Liver (tissue), 8 donors: ENCODE measurements at regions not wholly inside any gene's neighbourhood (a gene's known extent, or its start where the extent isn't known, plus 50 kb on each side); places are given as distances from the start of the nearest gene placed in this dataset.

Source experiments
- DNase-seq: peaks from one replicate; pipeline ENCODE4 v3.0.0-alpha.2; 2017; ENCODE audit warnings: low spot score
- H3K27ac ChIP-seq, 2 donors: one replicate each; pipeline ENCODE4 v1.7.0; 2013; ENCODE audit warnings: inconsistent platforms in 2 of 2, low read length in 2 of 2, control low read depth in 1 of 2, low read depth in 1 of 2, mild to moderate bottlenecking in 1 of 2
- H3K27me3 ChIP-seq, 4 donors: one replicate each; pipeline versions ENCODE4 v1.6.1 to v1.7.0; 2013; ENCODE audit warnings: low read length in 3 of 4, inconsistent platforms in 1 of 4, mild to moderate bottlenecking in 1 of 4, moderate library complexity in 1 of 4; ENCODE audit not compliant: control insufficient read depth in 4 of 4, insufficient read depth in 4 of 4
- H3K36me3 ChIP-seq, 4 donors: one replicate each; pipeline versions ENCODE4 v1.6.1 to v1.7.0; 2013; ENCODE audit warnings: low read length in 3 of 4, mild to moderate bottlenecking in 3 of 4, low read depth in 1 of 4, moderate library complexity in 1 of 4; ENCODE audit not compliant: control insufficient read depth in 4 of 4, insufficient read depth in 3 of 4
- H3K4me1 ChIP-seq, 4 donors: one replicate each; pipeline versions ENCODE4 v1.6.1 to v1.7.0; 2013; ENCODE audit warnings: low read length in 3 of 4, mild to moderate bottlenecking in 3 of 4, moderate library complexity in 1 of 4; ENCODE audit not compliant: control insufficient read depth in 4 of 4, insufficient read depth in 4 of 4
- H3K4me3 ChIP-seq, 3 donors: one replicate each; pipeline versions ENCODE4 v1.6.1 to v1.7.0; 2013; ENCODE audit warnings: low read length in 3 of 3, control low read depth in 1 of 3, low read depth in 1 of 3, mild to moderate bottlenecking in 1 of 3
- H3K9ac ChIP-seq, 2 donors: one replicate each; pipeline ENCODE4 v1.7.0; 2013; ENCODE audit warnings: low read length in 2 of 2, mild to moderate bottlenecking in 2 of 2, moderate library complexity in 2 of 2, control low read depth in 1 of 2, low read depth in 1 of 2
- H3K9me3 ChIP-seq, 4 donors: one replicate each; pipeline versions ENCODE4 v1.6.1 to v1.7.0; 2013; ENCODE audit warnings: low read length in 3 of 4; ENCODE audit not compliant: control insufficient read depth in 4 of 4
- EGR1 ChIP-seq, 2 donors: IDR thresholded peaks; 2 replicates each; pipeline ENCODE4 v1.6.1; 2016 to 2018; ENCODE audit warnings: antibody characterized with exemption in 2 of 2, low read depth in 2 of 2
- FOXA1 ChIP-seq: IDR thresholded peaks from 2 replicates; pipeline ENCODE4 v1.6.1; 2016; ENCODE audit warnings: antibody characterized with exemption
- FOXA2 ChIP-seq: IDR thresholded peaks from 2 replicates; pipeline ENCODE4 v1.6.1; 2016; ENCODE audit warnings: antibody characterized with exemption
- GABPA ChIP-seq, 2 donors: IDR thresholded peaks in 1 of 2; conservative IDR thresholded peaks in 1 of 2; 2 replicates each; pipeline ENCODE4 v1.6.1; 2016; ENCODE audit warnings: antibody characterized with exemption in 2 of 2, mild to moderate bottlenecking in 1 of 2, moderate library complexity in 1 of 2
- HNF4G ChIP-seq: IDR thresholded peaks from 2 replicates; pipeline ENCODE4 v1.6.1; 2016; ENCODE audit warnings: antibody characterized with exemption
- RAD21 ChIP-seq, 2 donors: IDR thresholded peaks; 2 replicates each; pipeline ENCODE4 v1.6.1; 2016; ENCODE audit warnings: antibody characterized with exemption in 2 of 2, mild to moderate bottlenecking in 2 of 2
- SP1 ChIP-seq: IDR thresholded peaks from 2 replicates; pipeline ENCODE4 v1.6.1; 2018; ENCODE audit warnings: antibody characterized with exemption, mild to moderate bottlenecking
- TAF1 ChIP-seq: conservative IDR thresholded peaks from 2 replicates; pipeline ENCODE4 v1.6.1; 2016; ENCODE audit warnings: antibody characterized with exemption, mild to moderate bottlenecking
- YY1 ChIP-seq: IDR thresholded peaks from 2 replicates; pipeline ENCODE4 v1.6.1; 2016; ENCODE audit warnings: antibody characterized with exemption, mild to moderate bottlenecking
- WGBS: extraction: QIAGEN DNeasy Blood & Tissue Kit; methylation state at CpG from one replicate; pipeline ENCODE4 v1.1.7; 2013; 5-methylcytosine and 5-hydroxymethylcytosine counted together
- TF ChIP-seq, protein P1 (sequence below): IDR thresholded peaks from 2 replicates; pipeline ENCODE4 v1.6.1; 2016; ENCODE audit warnings: antibody characterized with exemption
- TF ChIP-seq, protein P2 (sequence below): IDR thresholded peaks from 2 replicates; pipeline ENCODE4 v1.6.1; 2016; ENCODE audit warnings: antibody characterized with exemption
- TF ChIP-seq, protein P3 (sequence below): IDR thresholded peaks from 2 replicates; pipeline ENCODE4 v1.6.1; 2016; ENCODE audit warnings: antibody characterized with exemption
- TF ChIP-seq, protein P4 (sequence below): fragments of 150-350 bp; IDR thresholded peaks from 2 replicates; pipeline ENCODE4 v1.5.1; 2017; ENCODE audit warnings: improper control_type of control experiment, low read depth, low read length; ENCODE audit not compliant: missing input control
- TF ChIP-seq, protein P5 (sequence below): IDR thresholded peaks from 2 replicates; pipeline ENCODE4 v1.6.1; 2016; ENCODE audit warnings: antibody characterized with exemption, mild to moderate bottlenecking
- donor health status: healthy.
- donor health status: healthy.
- donor health status: healthy.
- donor health status: healthy.
- donor health status: healthy.

DNA sequence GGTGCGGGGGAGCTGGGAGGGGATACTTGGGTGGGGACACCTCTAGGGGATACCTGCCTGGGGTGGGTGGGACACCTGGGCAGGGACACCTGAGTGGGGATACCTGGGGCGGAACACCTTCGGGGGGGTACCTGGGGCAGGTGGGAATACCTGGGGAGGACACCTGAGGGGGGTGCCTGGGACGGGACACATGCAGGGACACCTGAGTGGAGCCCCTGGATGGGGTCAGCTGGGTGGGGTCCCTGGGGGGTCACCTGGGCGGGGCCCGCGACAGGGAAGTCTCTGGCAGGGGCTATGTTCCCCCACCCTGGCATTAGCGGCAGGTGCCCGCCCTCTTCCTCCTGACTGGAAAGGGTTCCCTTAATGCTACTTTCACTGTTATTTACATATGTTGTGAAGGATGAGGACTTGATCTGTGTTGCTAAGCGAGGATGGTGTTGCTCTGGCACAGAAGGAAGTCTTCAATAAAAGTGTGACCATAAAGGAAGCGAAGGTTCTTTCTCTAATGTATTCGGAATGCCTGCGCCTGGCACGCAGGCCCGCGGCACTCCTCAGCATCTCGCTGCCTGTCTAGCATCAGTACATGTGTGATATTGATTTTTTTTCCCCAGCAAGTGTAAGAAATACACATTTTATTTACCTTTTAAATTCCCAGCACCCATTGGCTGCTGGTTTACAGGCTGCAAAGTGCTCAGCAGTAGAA is 801.7 kb downstream of the BRD1 start:
- H3K27me3 ChIP-seq = peaks cover 0 to 2% (median 0%) of the 10 kb centered on the region in 4 donors

DNA sequence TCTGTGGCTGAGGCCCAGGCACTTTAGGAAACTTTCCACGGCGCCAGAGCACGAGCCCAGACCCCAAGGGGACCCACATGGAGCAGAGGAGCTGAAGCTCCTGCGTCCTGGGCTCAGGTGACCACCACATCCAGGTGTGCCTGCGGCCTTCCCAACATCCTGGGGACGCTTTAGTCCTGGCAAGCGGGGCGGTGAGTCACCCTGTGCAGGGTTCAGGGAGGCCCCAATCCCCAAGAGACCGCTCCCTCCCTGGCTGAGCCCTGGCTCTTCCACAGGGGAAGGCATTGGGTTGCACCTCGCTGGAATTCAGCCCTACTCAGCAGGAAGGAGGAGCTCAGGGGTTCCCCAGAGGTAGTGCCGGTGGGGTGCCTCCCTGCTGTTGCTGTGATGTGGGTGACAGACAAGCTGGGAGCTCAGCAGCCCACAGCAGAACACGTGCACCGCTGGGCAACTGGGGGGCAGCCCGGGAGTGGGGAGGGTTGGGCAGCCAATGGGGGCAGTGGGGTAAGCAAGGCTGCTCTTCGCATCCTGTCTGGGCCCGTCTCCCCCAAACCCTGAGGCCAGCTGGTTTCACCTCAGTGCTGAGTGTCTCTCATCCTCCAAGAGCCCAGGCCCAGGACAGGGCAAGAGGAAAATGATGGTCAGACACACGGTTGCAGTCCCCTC is 802.8 kb downstream of the BRD1 start:
- H3K9ac ChIP-seq = no peak overlapping the region
- 83% methylated on average over 17 of the region's 17 CpGs for WGBS
- no peak for TF ChIP-seq TAF1
- TF ChIP-seq, protein P1, sequence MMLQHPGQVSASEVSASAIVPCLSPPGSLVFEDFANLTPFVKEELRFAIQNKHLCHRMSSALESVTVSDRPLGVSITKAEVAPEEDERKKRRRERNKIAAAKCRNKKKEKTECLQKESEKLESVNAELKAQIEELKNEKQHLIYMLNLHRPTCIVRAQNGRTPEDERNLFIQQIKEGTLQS = no peak
- TF ChIP-seq, protein P2, sequence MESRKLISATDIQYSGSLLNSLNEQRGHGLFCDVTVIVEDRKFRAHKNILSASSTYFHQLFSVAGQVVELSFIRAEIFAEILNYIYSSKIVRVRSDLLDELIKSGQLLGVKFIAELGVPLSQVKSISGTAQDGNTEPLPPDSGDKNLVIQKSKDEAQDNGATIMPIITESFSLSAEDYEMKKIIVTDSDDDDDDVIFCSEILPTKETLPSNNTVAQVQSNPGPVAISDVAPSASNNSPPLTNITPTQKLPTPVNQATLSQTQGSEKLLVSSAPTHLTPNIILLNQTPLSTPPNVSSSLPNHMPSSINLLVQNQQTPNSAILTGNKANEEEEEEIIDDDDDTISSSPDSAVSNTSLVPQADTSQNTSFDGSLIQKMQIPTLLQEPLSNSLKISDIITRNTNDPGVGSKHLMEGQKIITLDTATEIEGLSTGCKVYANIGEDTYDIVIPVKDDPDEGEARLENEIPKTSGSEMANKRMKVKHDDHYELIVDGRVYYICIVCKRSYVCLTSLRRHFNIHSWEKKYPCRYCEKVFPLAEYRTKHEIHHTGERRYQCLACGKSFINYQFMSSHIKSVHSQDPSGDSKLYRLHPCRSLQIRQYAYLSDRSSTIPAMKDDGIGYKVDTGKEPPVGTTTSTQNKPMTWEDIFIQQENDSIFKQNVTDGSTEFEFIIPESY = no peak
- H3K4me1 ChIP-seq = no peaks in the 10 kb centered on the region
- H3K27ac ChIP-seq = no peak overlapping the region
- H3K4me3 ChIP-seq = no peak overlapping the region
- no peaks in the 10 kb centered on the region for H3K36me3 ChIP-seq
- no peak for DNase-seq
- peaks cover 0 to 3% (median 0%) of the 10 kb centered on the region in 4 donors for H3K27me3 ChIP-seq
- no peaks in the 10 kb centered on the region for H3K9me3 ChIP-seq

More for the DNA sequence above, 801.7 kb downstream of the BRD1 start:
- no peaks in the 10 kb centered on the region for H3K9me3 ChIP-seq
- WGBS = 87% methylated on average over 17 of the region's 17 CpGs
- H3K36me3 ChIP-seq = no peaks in the 10 kb centered on the region
- no peaks in the 10 kb centered on the region for H3K4me1 ChIP-seq
- DNase-seq = no peak
- H3K9ac ChIP-seq = no peak overlapping the region
- H3K4me3 ChIP-seq = no peak overlapping the region
- no peak for TF ChIP-seq HNF4G
- TF ChIP-seq FOXA1 = no peak
- TF ChIP-seq, protein P3, sequence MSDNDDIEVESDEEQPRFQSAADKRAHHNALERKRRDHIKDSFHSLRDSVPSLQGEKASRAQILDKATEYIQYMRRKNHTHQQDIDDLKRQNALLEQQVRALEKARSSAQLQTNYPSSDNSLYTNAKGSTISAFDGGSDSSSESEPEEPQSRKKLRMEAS = no peak
- H3K27ac ChIP-seq = no peak overlapping the region

DNA sequence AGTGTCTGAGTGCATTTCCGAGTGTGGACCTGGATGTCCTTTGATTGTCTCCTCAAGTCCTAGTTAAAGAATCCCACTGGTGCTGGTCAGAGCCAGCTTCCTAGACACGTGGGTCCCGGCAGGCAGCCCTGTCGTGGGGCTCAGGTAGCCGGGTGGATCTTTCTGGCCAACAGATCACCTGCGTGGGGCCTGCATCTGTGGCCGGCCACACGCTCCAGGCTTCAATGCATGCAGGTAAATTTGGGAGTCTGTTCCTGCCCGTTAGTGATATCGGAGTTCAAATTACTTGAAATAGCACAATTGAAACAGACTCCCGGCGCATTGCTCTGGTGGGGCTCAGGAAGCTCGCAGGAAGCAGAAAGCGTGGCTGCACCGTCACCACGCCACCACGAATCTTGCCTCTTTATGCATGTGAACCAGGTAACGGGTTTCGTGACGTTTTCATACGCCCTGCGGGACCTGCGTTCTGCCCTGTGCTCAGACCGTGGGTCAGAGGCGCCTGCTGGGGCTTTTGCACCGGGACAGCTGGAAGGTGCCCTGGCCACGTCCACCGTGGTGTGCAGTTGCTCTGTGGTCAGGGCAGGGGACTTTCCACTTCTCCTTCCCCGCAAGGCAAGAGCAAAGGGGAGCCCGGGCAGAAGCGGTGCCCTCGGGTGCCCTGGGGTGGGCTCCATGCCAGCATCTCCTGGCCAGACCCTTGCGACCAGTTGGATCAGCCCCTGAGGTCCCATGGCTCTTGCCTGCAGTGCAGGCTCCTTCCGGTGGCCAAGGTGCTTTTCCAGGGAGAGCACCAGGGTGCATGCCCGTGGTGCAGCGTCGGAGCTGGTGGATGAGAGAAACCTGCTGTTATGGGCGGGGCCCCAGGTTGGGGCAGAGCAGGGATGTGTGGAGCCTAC is 803.5 kb downstream of the BRD1 start:
- Histone ChIP-seq H3K27me3 (peaks cover 0 to 3% (median 0%) of the 10 kb centered on the region in 4 donors), H3K36me3 (no peaks in the 10 kb centered on the region), H3K9ac (no peak overlapping the region), H3K9me3 (no peaks in the 10 kb centered on the region), H3K27ac (no peak overlapping the region), H3K4me1 (no peaks in the 10 kb centered on the region), H3K4me3 (no peak overlapping the region)
- DNase-seq = no peak
- TF ChIP-seq FOXA1 = no peak
- no peak for TF ChIP-seq HNF4G
- no peak for TF ChIP-seq GABPA (IDR thresholded peaks at IDR 0.05 in 1 of 2, conservative IDR thresholded peaks at IDR 0.05 in 1 of 2)
- TF ChIP-seq EGR1 (IDR thresholded peaks at IDR 0.05; ENCODE audit: low read depth in 2 of 2) = no peak
- TF ChIP-seq SP1 = no peak
- TF ChIP-seq, protein P1 = no peak
- no peak for TF ChIP-seq TAF1
- no peak for TF ChIP-seq RAD21 (IDR thresholded peaks at IDR 0.05)
- no peak for TF ChIP-seq FOXA2
- TF ChIP-seq, protein P4, sequence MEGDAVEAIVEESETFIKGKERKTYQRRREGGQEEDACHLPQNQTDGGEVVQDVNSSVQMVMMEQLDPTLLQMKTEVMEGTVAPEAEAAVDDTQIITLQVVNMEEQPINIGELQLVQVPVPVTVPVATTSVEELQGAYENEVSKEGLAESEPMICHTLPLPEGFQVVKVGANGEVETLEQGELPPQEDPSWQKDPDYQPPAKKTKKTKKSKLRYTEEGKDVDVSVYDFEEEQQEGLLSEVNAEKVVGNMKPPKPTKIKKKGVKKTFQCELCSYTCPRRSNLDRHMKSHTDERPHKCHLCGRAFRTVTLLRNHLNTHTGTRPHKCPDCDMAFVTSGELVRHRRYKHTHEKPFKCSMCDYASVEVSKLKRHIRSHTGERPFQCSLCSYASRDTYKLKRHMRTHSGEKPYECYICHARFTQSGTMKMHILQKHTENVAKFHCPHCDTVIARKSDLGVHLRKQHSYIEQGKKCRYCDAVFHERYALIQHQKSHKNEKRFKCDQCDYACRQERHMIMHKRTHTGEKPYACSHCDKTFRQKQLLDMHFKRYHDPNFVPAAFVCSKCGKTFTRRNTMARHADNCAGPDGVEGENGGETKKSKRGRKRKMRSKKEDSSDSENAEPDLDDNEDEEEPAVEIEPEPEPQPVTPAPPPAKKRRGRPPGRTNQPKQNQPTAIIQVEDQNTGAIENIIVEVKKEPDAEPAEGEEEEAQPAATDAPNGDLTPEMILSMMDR = no peak
- TF ChIP-seq, protein P3 = no peak
- no peak for TF ChIP-seq YY1
- TF ChIP-seq, protein P5, sequence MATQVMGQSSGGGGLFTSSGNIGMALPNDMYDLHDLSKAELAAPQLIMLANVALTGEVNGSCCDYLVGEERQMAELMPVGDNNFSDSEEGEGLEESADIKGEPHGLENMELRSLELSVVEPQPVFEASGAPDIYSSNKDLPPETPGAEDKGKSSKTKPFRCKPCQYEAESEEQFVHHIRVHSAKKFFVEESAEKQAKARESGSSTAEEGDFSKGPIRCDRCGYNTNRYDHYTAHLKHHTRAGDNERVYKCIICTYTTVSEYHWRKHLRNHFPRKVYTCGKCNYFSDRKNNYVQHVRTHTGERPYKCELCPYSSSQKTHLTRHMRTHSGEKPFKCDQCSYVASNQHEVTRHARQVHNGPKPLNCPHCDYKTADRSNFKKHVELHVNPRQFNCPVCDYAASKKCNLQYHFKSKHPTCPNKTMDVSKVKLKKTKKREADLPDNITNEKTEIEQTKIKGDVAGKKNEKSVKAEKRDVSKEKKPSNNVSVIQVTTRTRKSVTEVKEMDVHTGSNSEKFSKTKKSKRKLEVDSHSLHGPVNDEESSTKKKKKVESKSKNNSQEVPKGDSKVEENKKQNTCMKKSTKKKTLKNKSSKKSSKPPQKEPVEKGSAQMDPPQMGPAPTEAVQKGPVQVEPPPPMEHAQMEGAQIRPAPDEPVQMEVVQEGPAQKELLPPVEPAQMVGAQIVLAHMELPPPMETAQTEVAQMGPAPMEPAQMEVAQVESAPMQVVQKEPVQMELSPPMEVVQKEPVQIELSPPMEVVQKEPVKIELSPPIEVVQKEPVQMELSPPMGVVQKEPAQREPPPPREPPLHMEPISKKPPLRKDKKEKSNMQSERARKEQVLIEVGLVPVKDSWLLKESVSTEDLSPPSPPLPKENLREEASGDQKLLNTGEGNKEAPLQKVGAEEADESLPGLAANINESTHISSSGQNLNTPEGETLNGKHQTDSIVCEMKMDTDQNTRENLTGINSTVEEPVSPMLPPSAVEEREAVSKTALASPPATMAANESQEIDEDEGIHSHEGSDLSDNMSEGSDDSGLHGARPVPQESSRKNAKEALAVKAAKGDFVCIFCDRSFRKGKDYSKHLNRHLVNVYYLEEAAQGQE = no peak
- WGBS = 80% methylated on average over 38 of the region's 38 CpGs
